HL-60 (cell line): ENCODE measurements at regions not wholly inside any gene's neighbourhood (a gene's known extent, or its start where the extent isn't known, plus 50 kb on each side); places are given as distances from the start of the nearest gene placed in this dataset.

Experiments
- POLR2AphosphoS5 ChIP-seq: IDR thresholded peaks from 2 replicates; pipeline ENCODE4 v1.6.1; 2012; ENCODE audit warnings: low read depth
- REST ChIP-seq: IDR thresholded peaks from 2 replicates; pipeline ENCODE4 v1.6.1; 2012; ENCODE audit warnings: low read depth; ENCODE audit not compliant: insufficient replicate concordance
- TF ChIP-seq, protein P1 (sequence below): IDR thresholded peaks from one replicate; pipeline ENCODE4 v1.5.1; 2011; ENCODE audit warnings: low read length, control low read depth, inconsistent platforms; ENCODE audit not compliant: insufficient read depth

GRCh38 chr4:75122424-75123014, 189.6 kb downstream of the PARM1 start:
- TF ChIP-seq, protein P1, sequence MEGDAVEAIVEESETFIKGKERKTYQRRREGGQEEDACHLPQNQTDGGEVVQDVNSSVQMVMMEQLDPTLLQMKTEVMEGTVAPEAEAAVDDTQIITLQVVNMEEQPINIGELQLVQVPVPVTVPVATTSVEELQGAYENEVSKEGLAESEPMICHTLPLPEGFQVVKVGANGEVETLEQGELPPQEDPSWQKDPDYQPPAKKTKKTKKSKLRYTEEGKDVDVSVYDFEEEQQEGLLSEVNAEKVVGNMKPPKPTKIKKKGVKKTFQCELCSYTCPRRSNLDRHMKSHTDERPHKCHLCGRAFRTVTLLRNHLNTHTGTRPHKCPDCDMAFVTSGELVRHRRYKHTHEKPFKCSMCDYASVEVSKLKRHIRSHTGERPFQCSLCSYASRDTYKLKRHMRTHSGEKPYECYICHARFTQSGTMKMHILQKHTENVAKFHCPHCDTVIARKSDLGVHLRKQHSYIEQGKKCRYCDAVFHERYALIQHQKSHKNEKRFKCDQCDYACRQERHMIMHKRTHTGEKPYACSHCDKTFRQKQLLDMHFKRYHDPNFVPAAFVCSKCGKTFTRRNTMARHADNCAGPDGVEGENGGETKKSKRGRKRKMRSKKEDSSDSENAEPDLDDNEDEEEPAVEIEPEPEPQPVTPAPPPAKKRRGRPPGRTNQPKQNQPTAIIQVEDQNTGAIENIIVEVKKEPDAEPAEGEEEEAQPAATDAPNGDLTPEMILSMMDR: no peak
- TF ChIP-seq POLR2AphosphoS5: no peak
- TF ChIP-seq REST: no peak
